ENCODE measurements at regions not wholly inside any gene's neighbourhood (a gene's known extent, or its start where the extent isn't known, plus 50 kb on each side); places are given as distances from the start of the nearest gene placed in this dataset.
A peak's percentile ranks its signal among the peaks of the same experiment; 100 is the strongest.

- TF ChIP-seq SRF (IDR thresholded peaks at IDR 0.05; ENCODE audit: low read depth), result peak; percentile 47; the same call in 1 of the 2 replicates
- no peak for TF ChIP-seq ELF1 (IDR thresholded peaks at IDR 0.05; ENCODE audit: borderline replicate concordance, low read depth)
- TF ChIP-seq EGR1 (IDR thresholded peaks at IDR 0.05; ENCODE audit: low read depth), result no peak
Observed at GRCh38 chr5:124655921-124656511, 90.4 kb downstream of the ZNF608 start (continued).

DNA sequence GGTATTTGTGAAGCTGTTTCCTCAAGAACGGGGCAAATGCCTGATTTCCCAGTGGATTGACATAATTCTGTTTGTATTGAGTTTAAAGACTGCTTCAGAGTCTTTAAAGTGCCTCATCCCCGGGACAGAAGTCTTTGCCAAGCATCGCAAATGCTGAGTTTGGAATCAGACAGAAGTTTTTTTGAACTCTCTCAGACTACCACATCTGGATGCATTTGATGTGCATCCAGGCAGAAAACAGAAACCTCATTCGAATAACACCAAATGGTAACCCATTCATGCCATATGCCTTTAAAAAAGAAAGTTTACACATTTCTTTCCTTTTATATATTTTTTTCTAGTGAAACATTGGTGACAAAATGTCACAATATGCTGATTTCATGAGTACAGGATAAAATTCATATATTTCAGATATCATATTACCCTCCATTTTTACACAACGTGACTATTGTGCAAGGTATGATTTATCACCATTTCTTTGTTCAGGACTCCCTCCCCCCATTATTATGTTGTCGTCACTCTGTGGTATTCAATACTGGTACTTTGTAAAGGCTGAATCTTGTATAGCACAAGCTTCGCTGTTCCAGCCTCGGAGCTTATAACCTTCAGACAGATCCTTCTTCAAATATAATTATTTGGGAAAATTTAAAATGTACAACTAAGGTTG is 91.1 kb downstream of the ZNF608 start:
- no peaks in the 10 kb centered on the region for H4K20me1 ChIP-seq (ENCODE audit: insufficient read depth)
- ATAC-seq, result peak; percentile 26
- ChIA-PET POLR2A (interaction anchor here (1.8 kb wide), 1 partner anchor 93 kb away, joined by 8 read pairs; no protein-coding TSS in a partner anchor), CTCF (no interaction called here), RAD21 (ENCODE audit: low non-redundant PET in 1 of 2, low total read pairs in 2 of 2, uncharacterized antibody in 2 of 2, unreplicated experiment in 2 of 2) (interaction anchor here in 1 of 2 experiments (0.6 kb wide), 1 partner anchor 654 kb away, joined by 7 read pairs; no protein-coding TSS in a partner anchor)
- BruUV-seq (replicated peaks), result no TSS peak
- no peaks in the 10 kb centered on the region for H3K9me2 ChIP-seq (ENCODE audit: insufficient read depth)
- no peak for DNase-seq (ENCODE audit: low read depth, low spot score)
- H3K36me3 ChIP-seq (ENCODE audit: control insufficient read depth in 1 of 2, insufficient read depth in 2 of 2, low read length in 2 of 2), result no peaks in the 10 kb centered on the region
- H3K4me2 ChIP-seq (ENCODE audit: low read length), result peak overlapping the region; percentile 82
- no peaks in the 10 kb centered on the region for H3K9me3 ChIP-seq (ENCODE audit: control insufficient read depth in 1 of 2, insufficient read depth in 1 of 2, low read depth in 1 of 2, low read length in 2 of 2)
- peak overlapping the region; percentile 45; the same call in 1 of the 2 replicates for H3K9ac ChIP-seq (ENCODE audit: low read length)
- no peak overlapping the region for H2AFZ ChIP-seq (ENCODE audit: low read depth, low read length, poor library complexity, severe bottlenecking)
- peaks cover 78 to 81% of the 10 kb centered on the region in 2 experiments for H3K4me1 ChIP-seq (ENCODE audit: control insufficient read depth in 1 of 2, insufficient read depth in 2 of 2, low read length in 2 of 2)
- intact Hi-C loops (cut with micrococcal nuclease), result no loop called here
- H3K4me3 ChIP-seq (replicated peaks in 1 of 2; ENCODE audit: low read depth in 1 of 2, low read length in 2 of 2), result peak overlapping the region; percentile 0 to 47
- H3K79me2 ChIP-seq (ENCODE audit: insufficient read depth, low read length), result no peaks in the 10 kb centered on the region
- H3K27me3 ChIP-seq (ENCODE audit: insufficient read depth, low read length), result no peaks in the 10 kb centered on the region
- peak overlapping the region; percentile 54; the same call in 1 of the 2 replicates for H3K27ac ChIP-seq (ENCODE audit: low read depth, low read length)
- TF ChIP-seq MAX (IDR thresholded peaks at IDR 0.05), result no peak
- TF ChIP-seq CEBPB (IDR thresholded peaks at IDR 0.05; ENCODE audit: low read depth), result peak; percentile 34; the same call in 1 of the 2 replicates

DNA sequence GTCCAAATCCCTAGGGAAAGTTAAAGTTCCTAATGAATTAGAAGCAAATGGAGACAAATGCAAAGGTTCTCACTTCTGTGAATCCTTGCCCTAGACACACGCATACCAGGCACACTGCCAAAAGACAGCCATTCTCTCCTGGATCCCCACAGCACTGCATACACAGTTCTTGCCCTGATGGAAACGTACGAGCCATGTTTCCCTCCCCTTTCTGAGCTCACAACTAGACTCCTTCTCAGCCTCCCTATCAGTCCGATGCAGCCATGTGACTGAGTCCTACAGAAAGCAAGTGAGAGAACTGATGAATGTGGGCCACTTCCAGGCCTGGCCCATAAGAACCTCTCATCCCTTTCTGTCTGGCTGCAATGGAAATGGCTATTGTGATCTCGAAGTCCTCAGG is 92.0 kb downstream of the ZNF608 start:
- no peak overlapping the region for H3K4me3 ChIP-seq (replicated peaks in 1 of 2; ENCODE audit: low read depth in 1 of 2, low read length in 2 of 2)
- H3K4me1 ChIP-seq (ENCODE audit: control insufficient read depth in 1 of 2, insufficient read depth in 2 of 2, low read length in 2 of 2), result peaks cover 78 to 81% of the 10 kb centered on the region in 2 experiments
- no peak overlapping the region for H2AFZ ChIP-seq (ENCODE audit: low read depth, low read length, poor library complexity, severe bottlenecking)
- no TSS peak for BruUV-seq (replicated peaks)
- no peaks in the 10 kb centered on the region for H3K9me2 ChIP-seq (ENCODE audit: insufficient read depth)
- POLR2A ChIA-PET, result no interaction called here
- H3K4me2 ChIP-seq (ENCODE audit: low read length), result no peak overlapping the region
- H4K20me1 ChIP-seq (ENCODE audit: insufficient read depth), result no peaks in the 10 kb centered on the region
- intact Hi-C loops (cut with micrococcal nuclease), result no loop called here
- H3K9me3 ChIP-seq (ENCODE audit: control insufficient read depth in 1 of 2, insufficient read depth in 1 of 2, low read depth in 1 of 2, low read length in 2 of 2), result no peaks in the 10 kb centered on the region
- no peak overlapping the region for H3K9ac ChIP-seq (ENCODE audit: low read length)
- DNase-seq (ENCODE audit: low read depth, low spot score), result no peak
- H3K36me3 ChIP-seq (ENCODE audit: control insufficient read depth in 1 of 2, insufficient read depth in 2 of 2, low read length in 2 of 2), result no peaks in the 10 kb centered on the region
- ATAC-seq, result no peak
- no peaks in the 10 kb centered on the region for H3K79me2 ChIP-seq (ENCODE audit: insufficient read depth, low read length)
- CTCF ChIA-PET, result no interaction called here
- no peaks in the 10 kb centered on the region for H3K27me3 ChIP-seq (ENCODE audit: insufficient read depth, low read length)
- no peak overlapping the region for H3K27ac ChIP-seq (ENCODE audit: low read depth, low read length)
- RAD21 ChIA-PET (ENCODE audit: low non-redundant PET in 1 of 2, low total read pairs in 2 of 2, uncharacterized antibody in 2 of 2, unreplicated experiment in 2 of 2), result no interaction called here
- no peak for TF ChIP-seq ZFX (IDR thresholded peaks at IDR 0.05)
- TF ChIP-seq CBX3 (IDR thresholded peaks at IDR 0.05; ENCODE audit: low read depth), result no peak
- no peak for TF ChIP-seq REST (IDR thresholded peaks at IDR 0.05; ENCODE audit: low read depth)
- no peak for TF ChIP-seq CTCF (IDR thresholded peaks at IDR 0.05 in 2 of 3, conservative IDR thresholded peaks at IDR 0.05 in 1 of 3; ENCODE audit: borderline replicate concordance in 1 of 3, insufficient read depth in 1 of 3, low read depth in 2 of 3, low read length in 2 of 3)
- no peak for TF ChIP-seq CEBPB (IDR thresholded peaks at IDR 0.05; ENCODE audit: low read depth)
- TF ChIP-seq YY1 (IDR thresholded peaks at IDR 0.05; ENCODE audit: extremely low read depth, insufficient replicate concordance, low read depth, low read length), result no peak
- TF ChIP-seq EZH2phosphoT487 (IDR thresholded peaks at IDR 0.05; ENCODE audit: borderline replicate concordance), result no peak

All from HCT116 (cell line).